ENCODE measurements at regions not wholly inside any gene's neighbourhood (a gene's known extent, or its start where the extent isn't known, plus 50 kb on each side); places are given as distances from the start of the nearest gene placed in this dataset.
"Not testable (repeated sequence)": the region's sequence is repeated elsewhere in the genome, so short reads cannot be mapped to it uniquely, and the experiment has no call there.

- DNase-seq (ENCODE audit: low read depth in 2 of 2) = no peak
These were observed 166.3 kb upstream of the ADCY1 start for GRCh38 chr7:45407730-45408408.

- no peak for DNase-seq (ENCODE audit: low read depth in 2 of 2)
These were observed 165.8 kb upstream of the ADCY1 start for GRCh38 chr7:45408409-45408737.

- DNase-seq (ENCODE audit: low read depth in 2 of 2) = no peak
These were observed 163.3 kb upstream of the ADCY1 start for GRCh38 chr7:45410893-45411292.

- DNase-seq (ENCODE audit: low read depth in 2 of 2) = no peak
These were observed 160.7 kb upstream of the ADCY1 start for GRCh38 chr7:45413419-45413818.

GRCh38 chr7:45414226-45414625 is 159.9 kb upstream of the ADCY1 start:
- no peak for DNase-seq (ENCODE audit: low read depth in 2 of 2)

- DNase-seq (ENCODE audit: low read depth in 2 of 2) = no peak
These were observed 158.9 kb upstream of the ADCY1 start for GRCh38 chr7:45415265-45415664.

GRCh38 chr7:45416846-45417245 is 157.3 kb upstream of the ADCY1 start:
- no peak for DNase-seq (ENCODE audit: low read depth in 2 of 2)

GRCh38 chr7:45417268-45417667 is 156.9 kb upstream of the ADCY1 start:
- no peak for DNase-seq (ENCODE audit: low read depth in 2 of 2)

- DNase-seq (ENCODE audit: low read depth in 2 of 2) = no peak
These were observed 156.4 kb upstream of the ADCY1 start for GRCh38 chr7:45417735-45418134.

GRCh38 chr7:45420843-45421495 is 153.2 kb upstream of the ADCY1 start:
- DNase-seq (ENCODE audit: low read depth in 2 of 2) = no peak

GRCh38 chr7:45421806-45422205 is 152.4 kb upstream of the ADCY1 start:
- DNase-seq (ENCODE audit: low read depth in 2 of 2) = no peak

GRCh38 chr7:45430397-45430796 is 143.8 kb upstream of the ADCY1 start:
- no peak for DNase-seq (ENCODE audit: low read depth in 2 of 2)

- no peak for DNase-seq (ENCODE audit: low read depth in 2 of 2)
These were observed 139.9 kb upstream of the ADCY1 start for GRCh38 chr7:45434167-45434784.

- no peak for DNase-seq (ENCODE audit: low read depth in 2 of 2)
These were observed 139.0 kb upstream of the ADCY1 start for GRCh38 chr7:45435131-45435530.

- DNase-seq (ENCODE audit: low read depth in 2 of 2) = no peak
These were observed 138.3 kb upstream of the ADCY1 start for GRCh38 chr7:45435846-45436245.

- DNase-seq (ENCODE audit: low read depth in 2 of 2) = not testable (repeated sequence)
These were observed 133.4 kb upstream of the ADCY1 start for GRCh38 chr7:45440776-45441175.

GRCh38 chr7:45443263-45443662 is 130.9 kb upstream of the ADCY1 start:
- no peak for DNase-seq (ENCODE audit: low read depth in 2 of 2)

- DNase-seq (ENCODE audit: low read depth in 2 of 2) = no peak
These were observed 127.8 kb upstream of the ADCY1 start for GRCh38 chr7:45446195-45446944.

- no peak for DNase-seq (ENCODE audit: low read depth in 2 of 2)
These were observed 126.9 kb upstream of the ADCY1 start for GRCh38 chr7:45447296-45447695.

- DNase-seq (ENCODE audit: low read depth in 2 of 2) = no peak
These were observed 123.5 kb upstream of the ADCY1 start for GRCh38 chr7:45450571-45451204.

GRCh38 chr7:45451342-45452035 is 122.7 kb upstream of the ADCY1 start:
- DNase-seq (ENCODE audit: low read depth in 2 of 2) = no peak

- no peak for DNase-seq (ENCODE audit: low read depth in 2 of 2)
These were observed 119.4 kb upstream of the ADCY1 start for GRCh38 chr7:45454771-45455170.

Data from stimulated activated CD4-positive, alpha-beta T cell treated with anti-CD3 and anti-CD28 coated beads, Interleukin-1b, Interleukin-23, amount 100 ng/mL, for 4 hours (primary cell).